GM23338 (cell line): ENCODE measurements at regions not wholly inside any gene's neighbourhood (a gene's known extent, or its start where the extent isn't known, plus 50 kb on each side); places are given as distances from the start of the nearest gene placed in this dataset.

Source experiments
- EZH2 ChIP-seq: fragments of 200-600 bp; sonication (generic); IDR thresholded peaks from one replicate; pipeline ENCODE4 v1.8.0; 2017; ENCODE audit warnings: antibody characterized with exemption, mild to moderate bottlenecking, low read depth; ENCODE audit not compliant: unreplicated experiment
- EZH2phosphoT487 ChIP-seq: fragments of 200-600 bp; sonication (generic); IDR thresholded peaks from one replicate; pipeline ENCODE4 v1.8.1; 2018; ENCODE audit warnings: antibody characterized with exemption; ENCODE audit not compliant: unreplicated experiment
- POLR2AphosphoS5 ChIP-seq: IDR thresholded peaks from 2 replicates; pipeline ENCODE4 v1.6.1; 2016; ENCODE audit warnings: antibody characterized with exemption, low read depth
- TF ChIP-seq, protein P1 (sequence below), 2 experiments: fragments of 200-600 bp in 1 of 2; sonication (generic) in 1 of 2; conservative IDR thresholded peaks; 2 replicates each; pipeline versions ENCODE4 v1.5.1 to v1.6.1; 2016 to 2017; ENCODE audit warnings: antibody characterized with exemption in 2 of 2, low read depth in 2 of 2, mild to moderate bottlenecking in 2 of 2, moderate library complexity in 1 of 2

DNA sequence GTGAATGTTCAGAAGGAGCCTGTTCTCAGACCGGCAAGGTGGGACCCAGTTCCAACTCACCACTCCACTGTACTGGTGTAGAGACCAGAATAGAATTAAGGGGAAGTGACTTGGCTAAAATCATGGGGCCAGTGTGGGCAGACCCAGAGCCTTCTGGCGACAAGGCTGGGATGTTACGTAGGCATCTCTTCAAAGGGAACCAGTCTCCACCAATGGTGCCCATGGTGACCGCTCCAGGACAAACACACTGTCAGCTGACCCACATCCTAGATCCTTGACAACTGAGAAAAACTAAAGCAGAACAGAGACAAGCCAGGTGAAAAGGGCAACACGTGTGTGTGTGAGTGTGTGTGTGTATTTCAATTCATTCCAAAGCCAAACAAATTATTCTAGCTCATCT lies 321.7 kb upstream of the FRG2C start:
- TF ChIP-seq, protein P1, sequence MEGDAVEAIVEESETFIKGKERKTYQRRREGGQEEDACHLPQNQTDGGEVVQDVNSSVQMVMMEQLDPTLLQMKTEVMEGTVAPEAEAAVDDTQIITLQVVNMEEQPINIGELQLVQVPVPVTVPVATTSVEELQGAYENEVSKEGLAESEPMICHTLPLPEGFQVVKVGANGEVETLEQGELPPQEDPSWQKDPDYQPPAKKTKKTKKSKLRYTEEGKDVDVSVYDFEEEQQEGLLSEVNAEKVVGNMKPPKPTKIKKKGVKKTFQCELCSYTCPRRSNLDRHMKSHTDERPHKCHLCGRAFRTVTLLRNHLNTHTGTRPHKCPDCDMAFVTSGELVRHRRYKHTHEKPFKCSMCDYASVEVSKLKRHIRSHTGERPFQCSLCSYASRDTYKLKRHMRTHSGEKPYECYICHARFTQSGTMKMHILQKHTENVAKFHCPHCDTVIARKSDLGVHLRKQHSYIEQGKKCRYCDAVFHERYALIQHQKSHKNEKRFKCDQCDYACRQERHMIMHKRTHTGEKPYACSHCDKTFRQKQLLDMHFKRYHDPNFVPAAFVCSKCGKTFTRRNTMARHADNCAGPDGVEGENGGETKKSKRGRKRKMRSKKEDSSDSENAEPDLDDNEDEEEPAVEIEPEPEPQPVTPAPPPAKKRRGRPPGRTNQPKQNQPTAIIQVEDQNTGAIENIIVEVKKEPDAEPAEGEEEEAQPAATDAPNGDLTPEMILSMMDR (conservative IDR thresholded peaks at IDR 0.05; ENCODE audit: low read depth in 2 of 2) = no peak
- TF ChIP-seq POLR2AphosphoS5 (no peak), EZH2 (no peak), EZH2phosphoT487 (no peak)
